Lower leg skin (tissue), 4 donors: ENCODE measurements at regions not wholly inside any gene's neighbourhood (a gene's known extent, or its start where the extent isn't known, plus 50 kb on each side); places are given as distances from the start of the nearest gene placed in this dataset.

ENCODE experiments used
- DNase-seq, 2 donors: peaks; one replicate each; pipeline ENCODE4 v3.0.0-alpha.2; 2019; ENCODE audit warnings: low spot score in 2 of 2
- H3K4me3 ChIP-seq: fragments of 200-600 bp; sonication (generic); 2 replicates; pipeline ENCODE4 v1.5.1; 2017; ENCODE audit warnings: mild to moderate bottlenecking, low read depth; ENCODE audit not compliant: poor library complexity, severe bottlenecking
- POLR2A ChIP-seq, 2 donors: fragments of 450-650 bp; IDR thresholded peaks; one replicate each; pipeline ENCODE4 v1.6.1; 2016 to 2017; ENCODE audit warnings: antibody characterized with exemption in 2 of 2, mild to moderate bottlenecking in 1 of 2, moderate library complexity in 1 of 2
- WGBS, 2 donors: methylation state at CpG; one replicate each; pipeline ENCODE4 v1.1.5; 2018; 5-methylcytosine and 5-hydroxymethylcytosine counted together
- intact Hi-C: fragments of 100-400 bp; cut with DNase I; formaldehyde crosslinking; loops from one replicate; pipeline ENCODE4 v1.15.0; 2023; ENCODE audit warnings: low total_unique reads
- TF ChIP-seq, protein P1 (sequence below), 3 donors: fragments of 450-650 bp; IDR thresholded peaks; one replicate each; pipeline ENCODE4 v1.5.1; 2016; ENCODE audit warnings: antibody characterized with exemption in 3 of 3, mild to moderate bottlenecking in 3 of 3, moderate library complexity in 2 of 3

DNA sequence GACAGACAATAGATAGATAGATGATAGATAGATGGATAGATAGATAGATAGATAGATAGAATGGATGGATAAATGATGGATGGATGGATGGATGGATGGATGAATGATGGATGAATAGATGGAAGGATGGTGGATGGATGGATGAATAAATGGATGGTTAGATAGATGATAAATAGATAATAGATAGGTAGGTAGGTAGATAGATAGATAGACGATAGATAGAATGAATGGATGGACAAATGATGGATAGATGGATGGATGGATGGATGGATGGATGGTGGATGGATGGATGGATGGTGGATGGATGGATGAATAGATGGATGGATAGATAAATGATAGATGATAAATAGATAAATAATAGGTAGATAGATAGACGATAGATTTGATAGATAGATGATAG is 287.4 kb downstream of the CRLF2 start:
- H3K4me3 ChIP-seq: no peak overlapping the region
- DNase-seq: no peak
- TF ChIP-seq, protein P1, sequence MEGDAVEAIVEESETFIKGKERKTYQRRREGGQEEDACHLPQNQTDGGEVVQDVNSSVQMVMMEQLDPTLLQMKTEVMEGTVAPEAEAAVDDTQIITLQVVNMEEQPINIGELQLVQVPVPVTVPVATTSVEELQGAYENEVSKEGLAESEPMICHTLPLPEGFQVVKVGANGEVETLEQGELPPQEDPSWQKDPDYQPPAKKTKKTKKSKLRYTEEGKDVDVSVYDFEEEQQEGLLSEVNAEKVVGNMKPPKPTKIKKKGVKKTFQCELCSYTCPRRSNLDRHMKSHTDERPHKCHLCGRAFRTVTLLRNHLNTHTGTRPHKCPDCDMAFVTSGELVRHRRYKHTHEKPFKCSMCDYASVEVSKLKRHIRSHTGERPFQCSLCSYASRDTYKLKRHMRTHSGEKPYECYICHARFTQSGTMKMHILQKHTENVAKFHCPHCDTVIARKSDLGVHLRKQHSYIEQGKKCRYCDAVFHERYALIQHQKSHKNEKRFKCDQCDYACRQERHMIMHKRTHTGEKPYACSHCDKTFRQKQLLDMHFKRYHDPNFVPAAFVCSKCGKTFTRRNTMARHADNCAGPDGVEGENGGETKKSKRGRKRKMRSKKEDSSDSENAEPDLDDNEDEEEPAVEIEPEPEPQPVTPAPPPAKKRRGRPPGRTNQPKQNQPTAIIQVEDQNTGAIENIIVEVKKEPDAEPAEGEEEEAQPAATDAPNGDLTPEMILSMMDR (IDR thresholded peaks at IDR 0.05): no peak
- no peak for TF ChIP-seq POLR2A (IDR thresholded peaks at IDR 0.05)
- 71 to 91% methylated on average over 2 of the region's 2 CpGs for WGBS, 2 donors
- intact Hi-C loops: no loop called here

DNA sequence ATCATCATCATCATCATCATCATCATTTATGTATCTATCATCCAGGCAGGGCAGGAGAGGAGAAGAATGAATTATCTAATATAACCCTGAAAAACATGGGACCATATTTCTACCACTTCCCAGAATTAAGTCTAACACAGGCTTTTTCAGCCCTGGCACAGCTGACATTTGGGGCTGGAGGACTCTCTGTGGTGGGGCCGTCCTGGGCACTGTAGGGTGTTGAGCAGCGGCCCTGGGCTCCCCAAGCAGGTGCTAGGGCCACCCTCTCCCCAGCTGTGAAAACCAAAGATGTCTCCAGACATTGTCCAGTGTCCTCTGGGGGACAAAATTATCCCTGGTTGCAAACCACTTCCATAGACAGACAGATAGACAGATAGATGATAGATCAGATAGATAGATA is 288.4 kb downstream of the CRLF2 start:
- no peak overlapping the region for H3K4me3 ChIP-seq
- DNase-seq: peak in 1 of 2 donors; percentile 3
- intact Hi-C loops: no loop called here
- TF ChIP-seq POLR2A (IDR thresholded peaks at IDR 0.05): no peak
- TF ChIP-seq, protein P1 (IDR thresholded peaks at IDR 0.05): no peak
- WGBS, 2 donors: 61 to 76% methylated on average over 2 of the region's 2 CpGs

DNA sequence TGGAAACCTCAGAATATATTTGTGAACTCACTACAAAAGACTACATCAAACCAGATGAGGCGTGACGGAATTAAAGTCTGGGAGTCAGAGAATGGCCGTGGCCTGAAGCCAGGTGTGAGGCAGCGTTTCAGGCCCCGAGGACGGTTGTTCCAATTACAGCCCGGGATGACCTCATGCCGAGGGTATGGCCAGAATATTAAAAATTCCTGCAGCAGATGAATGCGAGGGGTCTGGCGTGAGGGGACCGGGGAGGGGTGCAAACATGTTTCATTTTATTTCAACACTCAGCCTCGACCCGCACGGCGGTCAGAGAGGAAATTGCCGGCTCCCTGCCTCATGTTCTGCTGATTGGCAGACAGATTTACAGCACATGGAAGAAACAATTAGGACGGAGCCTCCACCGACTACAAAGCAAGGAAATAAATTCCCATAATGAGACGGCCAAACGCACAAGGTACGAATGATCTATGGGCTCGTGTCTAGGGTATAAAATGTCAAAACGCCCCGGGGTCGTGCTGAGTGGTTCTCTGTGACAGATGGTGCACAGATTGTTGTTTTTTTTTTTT is 289.7 kb downstream of the SHOX start:
- 6 to 8% methylated on average over 25 of the region's 25 CpGs for WGBS, 2 donors
- intact Hi-C loops: no loop called here
- DNase-seq: no peak
- no peak for TF ChIP-seq POLR2A (IDR thresholded peaks at IDR 0.05)
- TF ChIP-seq, protein P1 (IDR thresholded peaks at IDR 0.05): no peak
- H3K4me3 ChIP-seq: no peak overlapping the region

DNA sequence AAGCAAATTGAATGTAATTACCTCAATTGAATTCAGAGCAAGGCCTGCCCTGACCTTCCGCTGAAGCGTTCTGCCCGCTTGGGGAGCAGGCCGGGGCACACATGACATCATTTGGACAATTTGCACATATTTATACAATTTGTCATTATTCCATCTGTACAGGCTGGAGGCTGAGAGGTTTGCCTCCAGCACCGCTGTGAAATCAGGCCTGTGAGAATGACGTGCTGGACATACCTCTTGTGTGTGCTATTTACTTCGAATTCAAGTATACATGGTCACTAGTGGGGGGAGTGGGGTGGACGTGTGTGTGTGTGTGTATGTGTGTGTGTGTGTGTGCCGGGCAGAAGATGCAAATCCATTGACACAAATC is 285.6 kb downstream of the SHOX start:
- no peak overlapping the region for H3K4me3 ChIP-seq
- 63 to 73% methylated on average over 9 of the region's 9 CpGs for WGBS, 2 donors
- TF ChIP-seq, protein P1 (IDR thresholded peaks at IDR 0.05): no peak
- no peak for TF ChIP-seq POLR2A (IDR thresholded peaks at IDR 0.05)
- intact Hi-C loops: no loop called here
- DNase-seq: no peak

DNA sequence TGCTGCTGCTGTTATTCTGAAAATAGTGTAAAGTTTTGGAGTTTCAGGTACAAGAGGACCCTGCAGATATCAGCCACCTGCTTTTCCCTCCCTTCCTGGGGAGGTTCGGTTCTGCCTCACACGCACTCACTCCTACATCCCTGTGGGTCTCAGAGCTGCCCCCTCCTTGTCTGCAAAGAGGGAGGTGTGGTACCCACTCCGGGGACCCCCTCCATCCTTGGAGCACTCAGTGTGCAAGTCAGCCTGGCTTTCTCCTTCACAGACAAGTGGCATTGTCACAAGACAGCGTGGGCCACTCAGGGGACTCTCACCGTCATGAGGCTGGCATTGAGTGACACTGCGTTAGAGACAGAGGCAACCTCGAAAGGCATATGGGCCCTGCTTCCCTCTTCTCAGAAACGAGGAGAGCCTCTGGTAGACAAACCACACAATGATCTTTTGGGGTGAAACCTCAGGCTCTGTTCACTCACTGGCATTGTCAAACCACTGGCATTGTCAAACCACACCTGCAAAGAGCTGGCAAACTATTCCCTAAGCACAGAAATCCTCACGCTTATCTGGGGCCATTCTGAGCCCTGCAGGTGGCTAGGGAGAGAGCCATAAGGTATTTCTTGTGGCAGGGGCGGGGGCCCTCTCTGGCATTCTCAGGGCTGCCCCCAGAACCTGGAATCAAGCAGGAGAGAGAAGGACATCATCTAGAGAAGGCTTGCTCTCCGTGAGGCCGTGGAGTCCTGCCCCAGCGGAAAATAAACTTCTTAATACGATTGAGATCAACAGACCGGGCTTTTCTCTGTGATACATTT is 285.0 kb downstream of the SHOX start:
- TF ChIP-seq, protein P1 (IDR thresholded peaks at IDR 0.05): no peak
- TF ChIP-seq POLR2A (IDR thresholded peaks at IDR 0.05): no peak
- DNase-seq: no peak
- 68% methylated on average over 15 of the region's 15 CpGs for WGBS, 2 donors
- intact Hi-C loops: no loop called here
- H3K4me3 ChIP-seq: no peak overlapping the region
